HCT116 (cell line): ENCODE measurements at regions not wholly inside any gene's neighbourhood (a gene's known extent, or its start where the extent isn't known, plus 50 kb on each side); places are given as distances from the start of the nearest gene placed in this dataset.

Experiments
- ATAC-seq: fragments of 200-7000 bp; cut with Tn5 transposase; 2 replicates; pipeline ENCODE4 v1.9.1; 2020; ENCODE audit warnings: mild to moderate bottlenecking, moderate library complexity
- BruUV-seq: library from RNA; stranded (reverse); fragments of 400-500 nt; replicated peaks from 2 replicates; lab custom pipeline; 2021; lab: Mats Ljungman, UMichigan
- CTCF ChIA-PET: fragments of 300-600 bp; sonication (Branson Sonifier 250); formaldehyde crosslinking; loops from one replicate; lab custom pipeline; 2021; ENCODE audit warnings: antibody characterized with exemption; lab: Charles Lee
- POLR2A ChIA-PET: fragments of 300-600, 350-600 bp; sonication (Branson Sonifier 250); formaldehyde crosslinking; loops from one replicate; lab custom pipeline; 2021; ENCODE audit warnings: antibody characterized with exemption; lab: Charles Lee
- RAD21 ChIA-PET, 2 experiments: fragments of 300-600 bp; sonication (Branson Sonifier 250); formaldehyde crosslinking; loops; one replicate each; lab custom pipeline; 2023; ENCODE audit warnings: low total read pairs in 2 of 2; ENCODE audit not compliant: uncharacterized antibody in 2 of 2, unreplicated experiment in 2 of 2, low non-redundant PET in 1 of 2; lab: Charles Lee
- DNase-seq: peaks from one replicate; pipeline ENCODE4 v3.0.0-alpha.2; 2010; ENCODE audit warnings: low read depth, low spot score
- H2AFZ ChIP-seq: fragments of 200-600 bp; shearing (Covaris generic), sonication (generic); 2 replicates; pipeline ENCODE4 v1.6.1; 2017; ENCODE audit warnings: low read depth, mixed run types, mixed read lengths, antibody characterized with exemption, low read length; ENCODE audit not compliant: poor library complexity, severe bottlenecking
- H3K27ac ChIP-seq: 2 replicates; pipeline ENCODE4 v1.5.1; 2012; ENCODE audit warnings: low read depth, low read length
- H3K27me3 ChIP-seq: fragments of 200-600 bp; sonication (generic); 2 replicates; pipeline ENCODE4 v1.6.1; 2016; ENCODE audit warnings: mixed run types, low read length, mixed read lengths; ENCODE audit not compliant: insufficient read depth
- H3K36me3 ChIP-seq, 2 experiments: fragments of 200-500 bp in 1 of 2; fragments of 200-600 bp in 1 of 2; sonication (Bioruptor generic) in 1 of 2; sonication (generic) in 1 of 2; 2 replicates each; pipeline versions ENCODE4 v1.5.1 to v1.6.1; 2014 to 2016; ENCODE audit warnings: low read length in 2 of 2, inconsistent platforms in 1 of 2, mixed read lengths in 1 of 2, mixed run types in 1 of 2; ENCODE audit not compliant: insufficient read depth in 2 of 2, control insufficient read depth in 1 of 2
- H3K4me1 ChIP-seq, 2 experiments: fragments of 200-600 bp in 1 of 2; sonication (generic) in 1 of 2; 2 replicates each; pipeline versions ENCODE4 v1.5.1 to v1.6.1; 2012 to 2017; ENCODE audit warnings: low read length in 2 of 2, inconsistent platforms in 1 of 2, mild to moderate bottlenecking in 1 of 2, mixed read lengths in 1 of 2, mixed run types in 1 of 2, moderate library complexity in 1 of 2; ENCODE audit not compliant: insufficient read depth in 2 of 2, control insufficient read depth in 1 of 2
- H3K4me2 ChIP-seq: fragments of 200-600 bp; sonication (generic); 2 replicates; pipeline ENCODE4 v1.6.1; 2017; ENCODE audit warnings: mixed run types, low read length, mixed read lengths
- H3K4me3 ChIP-seq, 2 experiments: fragments of 200-600 bp in 1 of 2; sonication (generic) in 1 of 2; replicated peaks in 1 of 2; 2 replicates each; pipeline ENCODE4 v1.5.1; 2011 to 2016; ENCODE audit warnings: low read length in 2 of 2, control low read depth in 1 of 2, low read depth in 1 of 2, mild to moderate bottlenecking in 1 of 2, mixed read lengths in 1 of 2, mixed run types in 1 of 2
- H3K79me2 ChIP-seq: fragments of 200-600 bp; sonication (generic); 2 replicates; pipeline ENCODE4 v1.6.1; 2017; ENCODE audit warnings: mild to moderate bottlenecking, mixed run types, low read length, moderate library complexity, mixed read lengths; ENCODE audit not compliant: insufficient read depth
- H3K9ac ChIP-seq: fragments of 200-600 bp; sonication (generic); 2 replicates; pipeline ENCODE4 v1.6.1; 2016; ENCODE audit warnings: low read length, mixed read lengths
- H3K9me2 ChIP-seq: fragments of 200-600 bp; sonication (generic), shearing (Covaris generic); 2 replicates; pipeline ENCODE4 v1.6.1; 2017; ENCODE audit warnings: mixed run types, mild to moderate bottlenecking, moderate library complexity; ENCODE audit not compliant: insufficient read depth
- H3K9me3 ChIP-seq, 2 experiments: fragments of 200-500 bp in 1 of 2; fragments of 200-600 bp in 1 of 2; sonication (Bioruptor generic) in 1 of 2; sonication (generic) in 1 of 2; 2 replicates each; pipeline ENCODE4 v1.6.1; 2014 to 2017; ENCODE audit warnings: low read length in 2 of 2, mixed read lengths in 2 of 2, inconsistent platforms in 1 of 2, low read depth in 1 of 2, mild to moderate bottlenecking in 1 of 2, mixed run types in 1 of 2, moderate library complexity in 1 of 2; ENCODE audit not compliant: control insufficient read depth in 1 of 2, insufficient read depth in 1 of 2
- H4K20me1 ChIP-seq: fragments of 200-600 bp; sonication (generic), shearing (Covaris generic); 2 replicates; pipeline ENCODE4 v1.6.1; 2017; ENCODE audit warnings: mixed run types, mild to moderate bottlenecking, moderate library complexity; ENCODE audit not compliant: insufficient read depth
- CEBPB ChIP-seq: IDR thresholded peaks from 2 replicates; pipeline ENCODE4 v1.6.1; 2012; ENCODE audit warnings: low read depth
- EGR1 ChIP-seq: IDR thresholded peaks from 2 replicates; pipeline ENCODE4 v1.6.1; 2012; ENCODE audit warnings: low read depth
- ELF1 ChIP-seq: IDR thresholded peaks from 2 replicates; pipeline ENCODE4 v1.6.1; 2012; ENCODE audit warnings: low read depth, borderline replicate concordance
- EZH2 ChIP-seq: fragments of 200-600 bp; sonication (generic); IDR thresholded peaks from 2 replicates; pipeline ENCODE4 v1.6.1; 2017; ENCODE audit warnings: antibody characterized with exemption, mixed run types
- EZH2phosphoT487 ChIP-seq: fragments of 200-600 bp; IDR thresholded peaks from 2 replicates; pipeline ENCODE4 v1.6.1; 2018; ENCODE audit warnings: antibody characterized with exemption, borderline replicate concordance
- JUND ChIP-seq: IDR thresholded peaks from 2 replicates; pipeline ENCODE4 v1.6.1; 2012
- POLR2A ChIP-seq: IDR thresholded peaks from 2 replicates; pipeline ENCODE4 v1.7.0; 2011; ENCODE audit warnings: borderline replicate concordance; ENCODE audit not compliant: insufficient read depth, insufficient read length; ENCODE audit errors: extremely low read depth
- RAD21 ChIP-seq: IDR thresholded peaks from 2 replicates; pipeline ENCODE4 v1.6.1; 2012; ENCODE audit warnings: low read depth, mild to moderate bottlenecking
- SIN3A ChIP-seq: IDR thresholded peaks from 2 replicates; pipeline ENCODE4 v1.6.1; 2012; ENCODE audit warnings: low read depth
- SP1 ChIP-seq: IDR thresholded peaks from 2 replicates; pipeline ENCODE4 v1.6.1; 2012; ENCODE audit warnings: low read depth
- SRF ChIP-seq: IDR thresholded peaks from 2 replicates; pipeline ENCODE4 v1.6.1; 2012; ENCODE audit warnings: low read depth
- YY1 ChIP-seq: IDR thresholded peaks from 2 replicates; pipeline ENCODE4 v1.6.1; 2011; ENCODE audit warnings: low read length, low read depth, moderate library complexity, mild to moderate bottlenecking; ENCODE audit not compliant: insufficient replicate concordance; ENCODE audit errors: extremely low read depth
- intact Hi-C: fragments of 100-400 bp; cut with micrococcal nuclease; formaldehyde crosslinking; loops from 2 replicates; pipeline ENCODE4 v1.10.0; 2022
- TF ChIP-seq, protein P1 (sequence below), 3 experiments: fragments of 200-600 bp in 1 of 3; sonication (generic) in 1 of 3; IDR thresholded peaks in 2 of 3; conservative IDR thresholded peaks in 1 of 3; 2 replicates each; pipeline ENCODE4 v1.5.1; 2012 to 2017; ENCODE audit warnings: low read depth in 2 of 3, low read length in 2 of 3, antibody characterized with exemption in 1 of 3, borderline replicate concordance in 1 of 3, control low read depth in 1 of 3, mild to moderate bottlenecking in 1 of 3, mixed read lengths in 1 of 3, mixed run types in 1 of 3, moderate library complexity in 1 of 3; ENCODE audit not compliant: insufficient read depth in 1 of 3
- TF ChIP-seq, protein P2 (sequence below): IDR thresholded peaks from 2 replicates; pipeline ENCODE4 v1.6.1; 2011; ENCODE audit warnings: mild to moderate bottlenecking, low read length, moderate library complexity; ENCODE audit not compliant: insufficient replicate concordance; ENCODE audit errors: extremely low read depth
- TF ChIP-seq, protein P3 (sequence below): IDR thresholded peaks from 2 replicates; pipeline ENCODE4 v1.6.1; 2012; ENCODE audit warnings: low read depth
- TF ChIP-seq, protein P4 (sequence below): IDR thresholded peaks from 2 replicates; pipeline ENCODE4 v1.6.1; 2012
- TF ChIP-seq, protein P5 (sequence below): IDR thresholded peaks from 2 replicates; pipeline ENCODE4 v1.6.1; 2012

DNA sequence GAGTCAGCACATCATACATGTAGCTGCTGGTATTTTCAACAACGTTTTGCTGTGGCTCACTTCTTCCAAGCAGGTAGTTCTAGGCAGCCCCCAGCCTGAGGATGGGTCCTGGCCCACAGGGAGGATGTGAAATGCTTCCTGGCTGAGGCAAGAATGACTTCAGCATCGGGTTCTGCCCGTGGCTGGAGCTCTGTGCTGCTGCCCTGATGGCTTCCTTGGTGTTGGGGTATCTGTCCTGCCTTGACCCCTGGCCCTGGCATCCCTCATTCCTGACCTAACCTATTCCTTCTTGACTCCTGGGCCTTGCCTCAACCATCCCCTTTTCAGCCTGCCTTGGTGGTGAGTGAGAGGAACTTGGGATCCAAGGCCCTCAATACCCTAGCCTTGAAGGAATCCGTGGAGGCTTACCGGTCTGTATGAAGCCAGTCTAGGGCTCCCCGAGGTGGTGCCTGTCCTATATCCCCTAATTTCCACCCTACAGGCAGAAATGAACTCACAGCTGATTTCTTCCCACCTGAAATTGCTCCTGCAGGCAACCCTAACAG lies 300.6 kb downstream of the TLE3 start:
- DNase-seq (no peak), ATAC-seq (no peak)
- ChIA-PET CTCF (no interaction called here), POLR2A (no interaction called here), RAD21 (no interaction called here)
- no peaks in the 10 kb centered on the region for H3K9me2 ChIP-seq
- intact Hi-C loops, result no loop called here
- no peaks in the 10 kb centered on the region for H3K79me2 ChIP-seq
- H2AFZ ChIP-seq, result no peak overlapping the region
- peaks cover 21% of the 10 kb centered on the region in 2 experiments for H3K4me1 ChIP-seq
- no peak overlapping the region for H3K27ac ChIP-seq
- TF ChIP-seq, protein P1, sequence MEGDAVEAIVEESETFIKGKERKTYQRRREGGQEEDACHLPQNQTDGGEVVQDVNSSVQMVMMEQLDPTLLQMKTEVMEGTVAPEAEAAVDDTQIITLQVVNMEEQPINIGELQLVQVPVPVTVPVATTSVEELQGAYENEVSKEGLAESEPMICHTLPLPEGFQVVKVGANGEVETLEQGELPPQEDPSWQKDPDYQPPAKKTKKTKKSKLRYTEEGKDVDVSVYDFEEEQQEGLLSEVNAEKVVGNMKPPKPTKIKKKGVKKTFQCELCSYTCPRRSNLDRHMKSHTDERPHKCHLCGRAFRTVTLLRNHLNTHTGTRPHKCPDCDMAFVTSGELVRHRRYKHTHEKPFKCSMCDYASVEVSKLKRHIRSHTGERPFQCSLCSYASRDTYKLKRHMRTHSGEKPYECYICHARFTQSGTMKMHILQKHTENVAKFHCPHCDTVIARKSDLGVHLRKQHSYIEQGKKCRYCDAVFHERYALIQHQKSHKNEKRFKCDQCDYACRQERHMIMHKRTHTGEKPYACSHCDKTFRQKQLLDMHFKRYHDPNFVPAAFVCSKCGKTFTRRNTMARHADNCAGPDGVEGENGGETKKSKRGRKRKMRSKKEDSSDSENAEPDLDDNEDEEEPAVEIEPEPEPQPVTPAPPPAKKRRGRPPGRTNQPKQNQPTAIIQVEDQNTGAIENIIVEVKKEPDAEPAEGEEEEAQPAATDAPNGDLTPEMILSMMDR (IDR thresholded peaks at IDR 0.05 in 2 of 3, conservative IDR thresholded peaks at IDR 0.05 in 1 of 3; ENCODE audit: borderline replicate concordance in 1 of 3, insufficient read depth in 1 of 3, low read depth in 2 of 3, low read length in 2 of 3), result no peak
- TF ChIP-seq JUND (no peak), EGR1 (no peak), RAD21 (no peak), EZH2phosphoT487 (no peak), YY1 (no peak), SRF (no peak), POLR2A (no peak), SIN3A (no peak), CEBPB (no peak), ELF1 (no peak), EZH2 (no peak), SP1 (no peak)
- TF ChIP-seq, protein P2, sequence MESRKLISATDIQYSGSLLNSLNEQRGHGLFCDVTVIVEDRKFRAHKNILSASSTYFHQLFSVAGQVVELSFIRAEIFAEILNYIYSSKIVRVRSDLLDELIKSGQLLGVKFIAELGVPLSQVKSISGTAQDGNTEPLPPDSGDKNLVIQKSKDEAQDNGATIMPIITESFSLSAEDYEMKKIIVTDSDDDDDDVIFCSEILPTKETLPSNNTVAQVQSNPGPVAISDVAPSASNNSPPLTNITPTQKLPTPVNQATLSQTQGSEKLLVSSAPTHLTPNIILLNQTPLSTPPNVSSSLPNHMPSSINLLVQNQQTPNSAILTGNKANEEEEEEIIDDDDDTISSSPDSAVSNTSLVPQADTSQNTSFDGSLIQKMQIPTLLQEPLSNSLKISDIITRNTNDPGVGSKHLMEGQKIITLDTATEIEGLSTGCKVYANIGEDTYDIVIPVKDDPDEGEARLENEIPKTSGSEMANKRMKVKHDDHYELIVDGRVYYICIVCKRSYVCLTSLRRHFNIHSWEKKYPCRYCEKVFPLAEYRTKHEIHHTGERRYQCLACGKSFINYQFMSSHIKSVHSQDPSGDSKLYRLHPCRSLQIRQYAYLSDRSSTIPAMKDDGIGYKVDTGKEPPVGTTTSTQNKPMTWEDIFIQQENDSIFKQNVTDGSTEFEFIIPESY, result no peak
- TF ChIP-seq, protein P3, sequence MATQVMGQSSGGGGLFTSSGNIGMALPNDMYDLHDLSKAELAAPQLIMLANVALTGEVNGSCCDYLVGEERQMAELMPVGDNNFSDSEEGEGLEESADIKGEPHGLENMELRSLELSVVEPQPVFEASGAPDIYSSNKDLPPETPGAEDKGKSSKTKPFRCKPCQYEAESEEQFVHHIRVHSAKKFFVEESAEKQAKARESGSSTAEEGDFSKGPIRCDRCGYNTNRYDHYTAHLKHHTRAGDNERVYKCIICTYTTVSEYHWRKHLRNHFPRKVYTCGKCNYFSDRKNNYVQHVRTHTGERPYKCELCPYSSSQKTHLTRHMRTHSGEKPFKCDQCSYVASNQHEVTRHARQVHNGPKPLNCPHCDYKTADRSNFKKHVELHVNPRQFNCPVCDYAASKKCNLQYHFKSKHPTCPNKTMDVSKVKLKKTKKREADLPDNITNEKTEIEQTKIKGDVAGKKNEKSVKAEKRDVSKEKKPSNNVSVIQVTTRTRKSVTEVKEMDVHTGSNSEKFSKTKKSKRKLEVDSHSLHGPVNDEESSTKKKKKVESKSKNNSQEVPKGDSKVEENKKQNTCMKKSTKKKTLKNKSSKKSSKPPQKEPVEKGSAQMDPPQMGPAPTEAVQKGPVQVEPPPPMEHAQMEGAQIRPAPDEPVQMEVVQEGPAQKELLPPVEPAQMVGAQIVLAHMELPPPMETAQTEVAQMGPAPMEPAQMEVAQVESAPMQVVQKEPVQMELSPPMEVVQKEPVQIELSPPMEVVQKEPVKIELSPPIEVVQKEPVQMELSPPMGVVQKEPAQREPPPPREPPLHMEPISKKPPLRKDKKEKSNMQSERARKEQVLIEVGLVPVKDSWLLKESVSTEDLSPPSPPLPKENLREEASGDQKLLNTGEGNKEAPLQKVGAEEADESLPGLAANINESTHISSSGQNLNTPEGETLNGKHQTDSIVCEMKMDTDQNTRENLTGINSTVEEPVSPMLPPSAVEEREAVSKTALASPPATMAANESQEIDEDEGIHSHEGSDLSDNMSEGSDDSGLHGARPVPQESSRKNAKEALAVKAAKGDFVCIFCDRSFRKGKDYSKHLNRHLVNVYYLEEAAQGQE, result no peak
- TF ChIP-seq, protein P4, sequence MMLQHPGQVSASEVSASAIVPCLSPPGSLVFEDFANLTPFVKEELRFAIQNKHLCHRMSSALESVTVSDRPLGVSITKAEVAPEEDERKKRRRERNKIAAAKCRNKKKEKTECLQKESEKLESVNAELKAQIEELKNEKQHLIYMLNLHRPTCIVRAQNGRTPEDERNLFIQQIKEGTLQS, result no peak
- TF ChIP-seq, protein P5, sequence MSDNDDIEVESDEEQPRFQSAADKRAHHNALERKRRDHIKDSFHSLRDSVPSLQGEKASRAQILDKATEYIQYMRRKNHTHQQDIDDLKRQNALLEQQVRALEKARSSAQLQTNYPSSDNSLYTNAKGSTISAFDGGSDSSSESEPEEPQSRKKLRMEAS, result no peak
- BruUV-seq, result no TSS peak
- no peaks in the 10 kb centered on the region for H3K36me3 ChIP-seq
- no peaks in the 10 kb centered on the region for H3K9me3 ChIP-seq
- no peak overlapping the region for H3K4me2 ChIP-seq
- no peak overlapping the region for H3K9ac ChIP-seq
- no peak overlapping the region for H3K4me3 ChIP-seq
- no peaks in the 10 kb centered on the region for H3K27me3 ChIP-seq
- no peaks in the 10 kb centered on the region for H4K20me1 ChIP-seq
